ENCODE measurements at regions not wholly inside any gene's neighbourhood (a gene's known extent, or its start where the extent isn't known, plus 50 kb on each side); places are given as distances from the start of the nearest gene placed in this dataset.
"Not testable (repeated sequence)": the region's sequence is repeated elsewhere in the genome, so short reads cannot be mapped to it uniquely, and the experiment has no call there.

- RAD21 ChIA-PET (ENCODE audit: unreplicated experiment), result not testable (repeated sequence)
Observed at GRCh38 chr22:16463472-16463871, 129.1 kb downstream of the CCT8L2 start.

GRCh38 chr22:16447451-16447850 is 145.2 kb downstream of the CCT8L2 start:
- H3K9ac ChIP-seq (ENCODE audit: control insufficient read depth, insufficient read depth, low read length); BruUV-seq (replicated peaks); FAIRE-seq; intact Hi-C loops (cut with micrococcal nuclease; ENCODE audit: unreplicated experiment); RAD21 ChIA-PET (ENCODE audit: unreplicated experiment); H3K36me3 ChIP-seq (ENCODE audit: control insufficient read depth in 2 of 2, insufficient read depth in 2 of 2, low read length in 1 of 2); H4K20me1 ChIP-seq (ENCODE audit: control insufficient read depth, insufficient read depth); in situ Hi-C loops (cut with MboI); H2AFZ ChIP-seq (ENCODE audit: control insufficient read depth, low read depth, low read length); H3K9me3 ChIP-seq (replicated peaks; ENCODE audit: control insufficient read depth, insufficient read depth, low read length); H3K4me2 ChIP-seq (ENCODE audit: control insufficient read depth, insufficient read depth); H3K27me3 ChIP-seq (replicated peaks in 1 of 2; ENCODE audit: control insufficient read depth in 2 of 2, insufficient read depth in 2 of 2, low read length in 1 of 2); H3K27ac ChIP-seq (ENCODE audit: control insufficient read depth, insufficient read depth); ATAC-seq; DNase-seq (ENCODE audit: low read depth, low spot score); H3K4me3 ChIP-seq; POLR2A ChIA-PET; CTCF ChIA-PET; H3K79me2 ChIP-seq (ENCODE audit: control insufficient read depth, insufficient read depth, low read length); H3K4me1 ChIP-seq (ENCODE audit: control insufficient read depth, insufficient read depth, low read length); SMC1A ChIA-PET (ENCODE audit: uncharacterized antibody, unreplicated experiment): not testable (repeated sequence)
- WGBS (ENCODE audit: insufficient coverage, insufficient replicate concordance, low lambda C conversion rate, missing lambda C conversion rate), result 7% methylated on average over 7 of the region's 7 CpGs

More at GRCh38 chr22:16463472-16463871, 129.1 kb downstream of the CCT8L2 start:
- 33% methylated on average over 4 of the region's 4 CpGs for WGBS (ENCODE audit: insufficient coverage, insufficient replicate concordance, low lambda C conversion rate, missing lambda C conversion rate)
- H3K9me3 ChIP-seq (replicated peaks; ENCODE audit: control insufficient read depth, insufficient read depth, low read length); H2AFZ ChIP-seq (ENCODE audit: control insufficient read depth, low read depth, low read length); H3K4me3 ChIP-seq; H3K79me2 ChIP-seq (ENCODE audit: control insufficient read depth, insufficient read depth, low read length); H3K27ac ChIP-seq (ENCODE audit: control insufficient read depth, insufficient read depth); FAIRE-seq; intact Hi-C loops (cut with micrococcal nuclease; ENCODE audit: unreplicated experiment); in situ Hi-C loops (cut with MboI); BruUV-seq (replicated peaks); CTCF ChIA-PET; H3K27me3 ChIP-seq (replicated peaks in 1 of 2; ENCODE audit: control insufficient read depth in 2 of 2, insufficient read depth in 2 of 2, low read length in 1 of 2); ATAC-seq; H3K4me1 ChIP-seq (ENCODE audit: control insufficient read depth, insufficient read depth, low read length); SMC1A ChIA-PET (ENCODE audit: uncharacterized antibody, unreplicated experiment); H3K36me3 ChIP-seq (ENCODE audit: control insufficient read depth in 2 of 2, insufficient read depth in 2 of 2, low read length in 1 of 2); H3K9ac ChIP-seq (ENCODE audit: control insufficient read depth, insufficient read depth, low read length); H3K4me2 ChIP-seq (ENCODE audit: control insufficient read depth, insufficient read depth); POLR2A ChIA-PET; H4K20me1 ChIP-seq (ENCODE audit: control insufficient read depth, insufficient read depth); DNase-seq (ENCODE audit: low read depth, low spot score): not testable (repeated sequence)

- H3K36me3 ChIP-seq (ENCODE audit: control insufficient read depth in 2 of 2, insufficient read depth in 2 of 2, low read length in 1 of 2); FAIRE-seq; DNase-seq (ENCODE audit: low read depth, low spot score); H3K27me3 ChIP-seq (replicated peaks in 1 of 2; ENCODE audit: control insufficient read depth in 2 of 2, insufficient read depth in 2 of 2, low read length in 1 of 2); H3K4me2 ChIP-seq (ENCODE audit: control insufficient read depth, insufficient read depth); ATAC-seq; RAD21 ChIA-PET (ENCODE audit: unreplicated experiment); H2AFZ ChIP-seq (ENCODE audit: control insufficient read depth, low read depth, low read length); H3K4me3 ChIP-seq; H3K4me1 ChIP-seq (ENCODE audit: control insufficient read depth, insufficient read depth, low read length); H3K9ac ChIP-seq (ENCODE audit: control insufficient read depth, insufficient read depth, low read length); intact Hi-C loops (cut with micrococcal nuclease; ENCODE audit: unreplicated experiment); POLR2A ChIA-PET; BruUV-seq (replicated peaks); H3K9me3 ChIP-seq (replicated peaks; ENCODE audit: control insufficient read depth, insufficient read depth, low read length); H3K27ac ChIP-seq (ENCODE audit: control insufficient read depth, insufficient read depth); H3K79me2 ChIP-seq (ENCODE audit: control insufficient read depth, insufficient read depth, low read length); SMC1A ChIA-PET (ENCODE audit: uncharacterized antibody, unreplicated experiment); in situ Hi-C loops (cut with MboI); H4K20me1 ChIP-seq (ENCODE audit: control insufficient read depth, insufficient read depth): not testable (repeated sequence)
- CTCF ChIA-PET, result interaction anchor here (0.7 kb wide), 1 partner anchor 228 kb away, joined by 3 read pairs; no protein-coding TSS in a partner anchor
- 21% methylated on average over 6 of the region's 6 CpGs for WGBS (ENCODE audit: insufficient coverage, insufficient replicate concordance, low lambda C conversion rate, missing lambda C conversion rate)
Observed at GRCh38 chr22:16446755-16447440, 145.7 kb downstream of the CCT8L2 start.

- H3K27ac ChIP-seq (ENCODE audit: control insufficient read depth, insufficient read depth); H3K27me3 ChIP-seq (replicated peaks in 1 of 2; ENCODE audit: control insufficient read depth in 2 of 2, insufficient read depth in 2 of 2, low read length in 1 of 2); H3K9ac ChIP-seq (ENCODE audit: control insufficient read depth, insufficient read depth, low read length); H3K4me2 ChIP-seq (ENCODE audit: control insufficient read depth, insufficient read depth); CTCF ChIA-PET; BruUV-seq (replicated peaks); H3K4me1 ChIP-seq (ENCODE audit: control insufficient read depth, insufficient read depth, low read length); H3K36me3 ChIP-seq (ENCODE audit: control insufficient read depth in 2 of 2, insufficient read depth in 2 of 2, low read length in 1 of 2); H3K9me3 ChIP-seq (replicated peaks; ENCODE audit: control insufficient read depth, insufficient read depth, low read length); FAIRE-seq; POLR2A ChIA-PET; intact Hi-C loops (cut with micrococcal nuclease; ENCODE audit: unreplicated experiment); in situ Hi-C loops (cut with MboI); H4K20me1 ChIP-seq (ENCODE audit: control insufficient read depth, insufficient read depth); ATAC-seq; DNase-seq (ENCODE audit: low read depth, low spot score); H3K4me3 ChIP-seq; H3K79me2 ChIP-seq (ENCODE audit: control insufficient read depth, insufficient read depth, low read length); SMC1A ChIA-PET (ENCODE audit: uncharacterized antibody, unreplicated experiment); H2AFZ ChIP-seq (ENCODE audit: control insufficient read depth, low read depth, low read length); RAD21 ChIA-PET (ENCODE audit: unreplicated experiment): not testable (repeated sequence)
- WGBS (ENCODE audit: insufficient coverage, insufficient replicate concordance, low lambda C conversion rate, missing lambda C conversion rate), result 0% methylated on average over 1 of the region's 1 CpG
Observed at GRCh38 chr22:16441014-16441413, 151.6 kb downstream of the CCT8L2 start.

Data from GM12878 (cell line).